ENCODE measurements at regions not wholly inside any gene's neighbourhood (a gene's known extent, or its start where the extent isn't known, plus 50 kb on each side); places are given as distances from the start of the nearest gene placed in this dataset.
"Not testable (repeated sequence)": the region's sequence is repeated elsewhere in the genome, so short reads cannot be mapped to it uniquely, and the experiment has no call there.

DNA sequence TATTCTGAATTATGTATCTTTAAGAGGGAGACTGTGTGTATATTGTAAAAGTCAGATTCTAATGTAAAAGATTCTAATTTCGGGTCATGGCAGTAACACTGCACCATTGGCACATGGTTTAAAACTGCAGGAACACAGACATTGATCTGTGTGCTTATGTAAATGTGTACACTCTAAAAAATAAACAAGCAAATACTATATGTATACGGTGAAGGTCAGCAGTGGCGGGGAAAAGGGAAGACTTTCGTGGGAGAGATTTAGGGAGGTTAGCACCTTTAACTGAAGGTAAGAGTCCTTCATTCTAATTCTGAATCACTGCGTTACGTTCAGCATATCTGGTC, 157.8 kb upstream of the FAM20A start (continued):
- TF ChIP-seq MTA3 (IDR thresholded peaks at IDR 0.05; ENCODE audit: borderline replicate concordance, low read length) (no peak), WRNIP1 (IDR thresholded peaks at IDR 0.05; ENCODE audit: borderline replicate concordance, low read depth, low read length) (no peak), POLR2A (IDR thresholded peaks at IDR 0.05; ENCODE audit: low read depth, low read length) (no peak), RFX5 (IDR thresholded peaks at IDR 0.05; ENCODE audit: low read depth, low read length) (no peak), SP1 (IDR thresholded peaks at IDR 0.05; ENCODE audit: low read depth, low read length) (no peak), NR2C2 (IDR thresholded peaks at IDR 0.05; ENCODE audit: borderline replicate concordance, control insufficient read depth, insufficient read length, low read depth) (no peak), JUNB (IDR thresholded peaks at IDR 0.05) (no peak), STAT1 (conservative IDR thresholded peaks at IDR 0.05) (no peak), ZSCAN29 (IDR thresholded peaks at IDR 0.05) (no peak), SUPT20H (IDR thresholded peaks at IDR 0.05; ENCODE audit: borderline replicate concordance, control insufficient read depth, low read depth, low read length) (no peak), JUND (IDR thresholded peaks at IDR 0.05; ENCODE audit: low read depth, low read length) (no peak)

DNA sequence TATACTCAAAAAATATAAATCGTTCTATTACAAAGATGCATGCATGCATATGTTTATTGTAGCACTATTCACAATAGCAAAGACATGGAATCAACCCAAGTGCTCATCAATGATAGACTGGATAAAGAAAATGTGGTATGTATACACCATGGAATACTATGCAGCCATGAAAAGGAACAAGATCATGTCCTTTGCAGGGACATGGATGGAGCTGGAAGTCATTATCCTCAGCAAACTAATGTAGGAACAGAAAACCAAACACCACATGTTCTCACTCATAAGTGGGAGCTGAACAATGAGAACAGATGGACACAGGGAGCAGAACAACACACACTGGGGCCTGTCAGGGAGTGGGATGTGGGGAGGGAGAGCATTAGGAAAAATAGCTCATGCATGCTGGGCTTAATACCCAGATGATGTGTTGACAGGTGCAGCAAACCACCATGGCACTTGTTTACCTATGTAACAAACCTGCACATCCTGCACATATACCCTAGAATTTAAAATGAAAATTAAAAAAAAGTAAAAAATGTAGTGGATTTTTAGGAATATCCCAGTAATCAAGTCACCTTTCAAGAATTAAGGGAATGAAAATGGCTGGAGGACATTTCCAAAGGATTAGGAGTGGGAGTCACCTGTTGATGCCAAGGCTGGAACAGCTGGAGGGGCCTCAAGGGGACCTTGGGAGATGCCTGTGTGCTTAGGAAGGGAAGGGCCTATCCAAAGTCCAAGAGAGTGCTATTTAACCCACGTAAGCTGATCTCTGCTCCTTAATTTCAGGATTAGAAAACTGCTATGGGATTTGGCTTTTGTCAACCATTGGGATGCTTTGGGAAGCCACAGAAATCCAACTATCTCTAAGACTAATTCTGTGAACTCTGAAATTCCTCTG, 156.9 kb upstream of the FAM20A start:
- intact Hi-C loops (cut with micrococcal nuclease; ENCODE audit: unreplicated experiment); BruUV-seq (replicated peaks); POLR2A ChIA-PET; H3K9ac ChIP-seq (ENCODE audit: control insufficient read depth, insufficient read depth, low read length); H4K20me1 ChIP-seq (ENCODE audit: control insufficient read depth, insufficient read depth); H3K36me3 ChIP-seq (ENCODE audit: control insufficient read depth in 2 of 2, insufficient read depth in 2 of 2, low read length in 1 of 2); FAIRE-seq; H3K9me3 ChIP-seq (replicated peaks; ENCODE audit: control insufficient read depth, insufficient read depth, low read length); H3K27ac ChIP-seq (ENCODE audit: control insufficient read depth, insufficient read depth); SMC1A ChIA-PET (ENCODE audit: uncharacterized antibody, unreplicated experiment); H3K4me3 ChIP-seq; H3K79me2 ChIP-seq (ENCODE audit: control insufficient read depth, insufficient read depth, low read length); H2AFZ ChIP-seq (ENCODE audit: control insufficient read depth, low read depth, low read length); H3K4me1 ChIP-seq (ENCODE audit: control insufficient read depth, insufficient read depth, low read length); DNase-seq (ENCODE audit: low read depth, low spot score); H3K4me2 ChIP-seq (ENCODE audit: control insufficient read depth, insufficient read depth); RAD21 ChIA-PET (ENCODE audit: unreplicated experiment); H3K27me3 ChIP-seq (replicated peaks in 1 of 2; ENCODE audit: control insufficient read depth in 2 of 2, insufficient read depth in 2 of 2, low read length in 1 of 2); ATAC-seq: not testable (repeated sequence)
- CTCF ChIA-PET = interaction anchor here (1.7 kb wide), 1 partner anchor 290 kb away, joined by 4 read pairs; no protein-coding TSS in a partner anchor
- 46% methylated on average over 2 of the region's 2 CpGs for WGBS (ENCODE audit: insufficient coverage, insufficient replicate concordance, low lambda C conversion rate, missing lambda C conversion rate)
- in situ Hi-C loops (cut with MboI) = loop anchor here (25.0 kb wide), 1 partner anchor 596 kb away; no protein-coding TSS in a partner anchor
